ENCODE measurements at regions not wholly inside any gene's neighbourhood (a gene's known extent, or its start where the extent isn't known, plus 50 kb on each side); places are given as distances from the start of the nearest gene placed in this dataset.

DNA sequence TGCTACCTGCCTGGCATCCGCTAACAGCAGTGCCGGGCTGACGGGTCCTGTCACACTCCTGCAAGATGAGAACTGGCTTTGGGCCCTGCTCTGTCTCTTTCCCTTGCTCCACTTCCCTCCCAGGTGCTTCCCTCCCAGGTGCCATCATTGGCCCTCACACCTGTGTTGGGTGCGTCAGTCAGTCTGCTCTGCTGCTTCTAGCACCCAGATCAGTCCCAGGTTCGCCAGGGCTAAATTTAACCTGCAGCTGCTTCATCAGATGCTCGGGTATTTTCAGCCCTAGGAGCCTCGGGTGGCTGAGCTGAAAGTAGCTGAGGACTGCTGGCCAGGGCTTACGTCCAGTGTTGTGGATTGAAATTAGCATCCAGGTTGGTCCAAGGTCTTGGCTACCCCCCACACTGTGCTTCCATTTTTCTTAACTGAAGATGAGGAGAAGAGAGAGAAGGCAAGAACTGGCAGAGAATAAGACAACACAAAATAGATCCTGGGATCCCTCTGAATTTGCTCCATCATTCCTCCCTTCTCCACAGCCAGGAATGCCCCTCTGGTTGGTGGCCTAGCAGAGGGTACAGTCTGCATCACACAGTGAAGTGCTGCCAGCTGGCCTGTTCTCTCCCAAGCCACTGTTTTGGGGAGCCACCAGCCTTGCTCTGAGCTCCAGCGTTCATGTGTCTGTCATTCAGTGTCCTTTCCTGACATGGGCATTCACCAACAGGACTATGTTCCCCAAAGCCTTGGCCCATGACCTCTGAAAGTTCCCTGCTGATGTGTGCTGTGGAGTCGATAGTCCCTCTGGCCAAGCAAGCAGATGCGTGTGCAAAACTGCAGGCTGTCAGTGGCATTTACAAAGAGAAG, 65.9 kb upstream of the SYPL1 start:
- TF ChIP-seq POLR2A (IDR thresholded peaks at IDR 0.05): no peak
- TF ChIP-seq, protein P1, sequence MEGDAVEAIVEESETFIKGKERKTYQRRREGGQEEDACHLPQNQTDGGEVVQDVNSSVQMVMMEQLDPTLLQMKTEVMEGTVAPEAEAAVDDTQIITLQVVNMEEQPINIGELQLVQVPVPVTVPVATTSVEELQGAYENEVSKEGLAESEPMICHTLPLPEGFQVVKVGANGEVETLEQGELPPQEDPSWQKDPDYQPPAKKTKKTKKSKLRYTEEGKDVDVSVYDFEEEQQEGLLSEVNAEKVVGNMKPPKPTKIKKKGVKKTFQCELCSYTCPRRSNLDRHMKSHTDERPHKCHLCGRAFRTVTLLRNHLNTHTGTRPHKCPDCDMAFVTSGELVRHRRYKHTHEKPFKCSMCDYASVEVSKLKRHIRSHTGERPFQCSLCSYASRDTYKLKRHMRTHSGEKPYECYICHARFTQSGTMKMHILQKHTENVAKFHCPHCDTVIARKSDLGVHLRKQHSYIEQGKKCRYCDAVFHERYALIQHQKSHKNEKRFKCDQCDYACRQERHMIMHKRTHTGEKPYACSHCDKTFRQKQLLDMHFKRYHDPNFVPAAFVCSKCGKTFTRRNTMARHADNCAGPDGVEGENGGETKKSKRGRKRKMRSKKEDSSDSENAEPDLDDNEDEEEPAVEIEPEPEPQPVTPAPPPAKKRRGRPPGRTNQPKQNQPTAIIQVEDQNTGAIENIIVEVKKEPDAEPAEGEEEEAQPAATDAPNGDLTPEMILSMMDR (IDR thresholded peaks at IDR 0.05): no peak
